ENCODE measurements at regions not wholly inside any gene's neighbourhood (a gene's known extent, or its start where the extent isn't known, plus 50 kb on each side); places are given as distances from the start of the nearest gene placed in this dataset.

DNA sequence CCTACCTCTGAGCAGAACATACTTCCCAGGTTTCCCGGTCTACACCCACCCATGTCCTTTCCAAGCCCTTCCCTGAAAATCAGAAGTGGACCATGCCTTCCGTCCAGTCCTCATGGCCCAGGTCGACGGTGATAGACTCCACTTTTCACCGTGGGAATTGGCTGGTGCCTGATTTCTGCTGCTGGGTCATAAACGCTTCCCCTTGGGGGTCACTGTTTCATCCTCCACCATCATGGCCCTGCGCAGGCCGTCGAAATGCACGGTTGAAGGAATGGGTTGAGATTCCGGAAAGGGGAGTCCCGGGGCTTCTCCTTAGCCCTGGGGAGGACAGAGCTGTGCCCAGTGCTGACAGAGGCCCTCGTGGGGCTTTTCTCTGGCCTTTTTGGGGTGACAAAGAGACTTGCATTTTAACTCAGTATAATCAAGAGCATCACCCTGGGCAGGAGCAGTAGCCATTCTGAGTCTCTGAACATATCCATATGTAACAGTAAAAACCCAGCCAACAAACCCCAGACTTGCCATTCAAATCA, 75.5 kb downstream of the SOX1 start:
- no peaks in the 10 kb centered on the region for H3K27me3 ChIP-seq
- H3K36me3 ChIP-seq = no peaks in the 10 kb centered on the region
- no peak for DNase-seq
- H3K9me3 ChIP-seq (replicated peaks) = no peaks in the 10 kb centered on the region
- no peak overlapping the region for H3K27ac ChIP-seq
- no peaks in the 10 kb centered on the region for H3K4me1 ChIP-seq
- no peak overlapping the region for H3K4me3 ChIP-seq

DNA sequence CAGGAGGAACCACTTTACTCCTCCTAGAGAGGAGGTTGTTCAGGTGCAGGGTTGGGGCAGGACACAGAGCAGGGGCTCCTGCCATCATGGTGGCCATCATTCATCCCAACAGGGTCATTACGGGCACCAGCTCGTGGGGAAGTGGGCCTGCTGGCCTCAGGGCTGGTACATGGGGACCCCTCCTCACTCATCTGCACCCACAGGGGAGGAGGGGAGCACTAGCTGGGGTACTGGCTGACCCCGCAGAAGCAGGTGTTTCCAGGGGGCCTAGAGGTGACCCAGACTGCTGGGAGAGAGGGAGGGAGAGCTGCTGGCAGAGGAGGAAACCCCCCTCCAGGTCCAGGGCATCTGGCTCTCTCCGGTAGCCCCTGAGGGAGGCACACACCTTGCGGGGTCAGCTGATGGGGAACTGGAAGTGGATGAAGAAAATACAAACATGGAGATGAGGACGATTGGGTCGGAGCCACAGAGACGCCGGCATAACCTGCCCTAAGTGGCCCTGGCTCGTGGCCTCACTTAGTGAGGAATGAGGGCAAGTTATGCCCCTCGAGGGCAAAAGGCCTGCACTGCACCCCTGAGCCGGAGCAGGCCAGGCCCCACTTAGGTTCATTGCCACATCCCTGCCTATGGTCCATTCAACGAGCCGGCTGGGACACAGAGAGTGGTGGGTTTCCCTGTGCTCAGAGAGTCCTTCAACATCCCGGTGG, 76.2 kb downstream of the SOX1 start:
- H3K27ac ChIP-seq = no peak overlapping the region
- DNase-seq = no peak
- no peak overlapping the region for H3K4me3 ChIP-seq
- H3K27me3 ChIP-seq = no peaks in the 10 kb centered on the region
- no peaks in the 10 kb centered on the region for H3K9me3 ChIP-seq (replicated peaks)
- no peaks in the 10 kb centered on the region for H3K36me3 ChIP-seq
- H3K4me1 ChIP-seq = no peaks in the 10 kb centered on the region

DNA sequence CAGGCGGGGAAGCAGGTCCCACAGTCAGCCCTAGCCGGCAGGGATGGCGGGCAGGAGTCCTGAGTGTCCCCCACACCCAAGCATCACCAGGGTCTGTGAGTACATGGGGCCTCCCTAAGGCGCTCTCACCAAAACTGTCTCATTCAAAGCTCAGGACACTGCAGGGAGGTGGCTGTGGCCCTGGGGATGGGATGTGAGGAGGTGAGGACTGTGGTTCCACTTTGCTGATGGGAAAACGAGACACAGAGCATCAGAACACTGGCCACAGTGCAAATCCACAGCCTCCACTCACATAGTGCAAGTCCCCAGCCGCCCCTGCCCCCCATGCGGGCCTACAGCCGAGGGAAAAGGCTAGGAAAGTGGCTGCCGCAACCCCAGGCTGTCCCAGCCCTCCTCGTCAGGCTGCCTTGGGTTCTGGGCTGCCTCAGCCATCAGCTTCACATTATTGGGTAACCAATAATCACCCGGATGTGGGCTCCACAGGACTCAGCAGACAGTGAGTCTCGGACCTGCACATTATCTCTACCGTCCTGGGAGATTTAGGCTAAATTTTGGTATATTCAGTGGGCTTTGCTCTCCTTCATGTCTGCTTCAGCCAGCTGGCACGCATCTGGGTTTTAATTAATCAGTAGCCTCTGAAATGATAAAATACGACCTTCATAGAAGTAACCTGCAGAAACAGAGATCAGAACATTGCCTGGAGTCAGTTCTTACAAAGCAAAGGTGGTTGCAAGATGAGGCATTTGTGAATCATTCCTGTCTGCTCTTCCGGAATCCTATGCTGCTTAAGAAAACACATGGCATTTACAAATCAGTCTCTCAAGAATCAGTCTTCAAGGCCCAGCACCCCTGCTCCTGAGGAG, 77.0 kb downstream of the SOX1 start:
- no peak for DNase-seq

DNA sequence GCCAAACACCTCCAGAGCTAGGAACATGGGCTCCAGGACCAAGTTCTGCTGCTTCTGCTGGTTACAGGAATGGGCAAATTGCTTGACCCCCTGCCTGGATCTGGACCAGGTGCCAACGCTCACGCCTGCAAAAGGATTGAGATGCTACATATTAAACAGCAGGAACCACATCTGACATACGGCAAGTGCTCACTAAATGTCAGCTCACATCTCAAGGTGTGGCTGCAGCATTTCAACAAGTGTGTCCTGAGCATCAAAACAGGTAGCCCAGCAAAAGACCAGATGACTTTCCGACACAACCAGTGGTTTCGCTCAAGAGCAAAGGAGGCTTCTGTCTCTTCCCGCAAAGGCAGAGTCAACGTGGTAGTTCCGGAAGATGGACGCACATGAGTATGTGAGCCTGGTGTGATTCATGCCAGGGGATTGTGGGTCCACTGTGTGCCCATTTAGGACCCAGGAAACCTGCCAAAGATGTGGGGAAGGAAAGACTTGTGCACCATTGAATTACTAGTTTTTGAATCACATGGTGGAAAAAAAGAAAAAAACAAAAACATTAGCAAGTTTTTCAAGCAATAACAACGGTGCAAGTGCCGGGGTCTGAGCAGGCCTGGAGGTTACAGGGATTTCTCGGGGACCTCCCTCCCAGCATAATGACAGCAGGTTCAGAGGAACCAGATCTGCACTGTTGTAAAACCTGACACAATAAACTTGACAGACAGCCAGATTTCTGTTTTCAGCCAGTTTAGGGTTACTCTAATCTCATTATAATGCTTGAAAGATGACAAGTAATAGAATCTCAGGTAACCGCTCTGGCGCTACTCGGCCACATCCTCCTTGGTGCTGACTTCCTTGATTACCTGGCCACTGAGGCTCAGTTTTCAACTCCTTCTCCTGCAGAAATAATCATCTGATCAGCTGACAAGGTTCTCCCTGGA, 77.9 kb downstream of the SOX1 start:
- H3K4me3 ChIP-seq = no peak overlapping the region
- H3K36me3 ChIP-seq = no peaks in the 10 kb centered on the region
- no peak for DNase-seq
- no peak overlapping the region for H3K27ac ChIP-seq
- no peaks in the 10 kb centered on the region for H3K4me1 ChIP-seq
- H3K27me3 ChIP-seq = no peaks in the 10 kb centered on the region
- H3K9me3 ChIP-seq (replicated peaks) = no peaks in the 10 kb centered on the region

More for the DNA sequence above, 77.0 kb downstream of the SOX1 start:
- Histone ChIP-seq H3K36me3 (no peaks in the 10 kb centered on the region), H3K9me3 (replicated peaks) (no peaks in the 10 kb centered on the region), H3K27ac (no peak overlapping the region), H3K4me3 (no peak overlapping the region), H3K27me3 (no peaks in the 10 kb centered on the region), H3K4me1 (no peaks in the 10 kb centered on the region)

DNA sequence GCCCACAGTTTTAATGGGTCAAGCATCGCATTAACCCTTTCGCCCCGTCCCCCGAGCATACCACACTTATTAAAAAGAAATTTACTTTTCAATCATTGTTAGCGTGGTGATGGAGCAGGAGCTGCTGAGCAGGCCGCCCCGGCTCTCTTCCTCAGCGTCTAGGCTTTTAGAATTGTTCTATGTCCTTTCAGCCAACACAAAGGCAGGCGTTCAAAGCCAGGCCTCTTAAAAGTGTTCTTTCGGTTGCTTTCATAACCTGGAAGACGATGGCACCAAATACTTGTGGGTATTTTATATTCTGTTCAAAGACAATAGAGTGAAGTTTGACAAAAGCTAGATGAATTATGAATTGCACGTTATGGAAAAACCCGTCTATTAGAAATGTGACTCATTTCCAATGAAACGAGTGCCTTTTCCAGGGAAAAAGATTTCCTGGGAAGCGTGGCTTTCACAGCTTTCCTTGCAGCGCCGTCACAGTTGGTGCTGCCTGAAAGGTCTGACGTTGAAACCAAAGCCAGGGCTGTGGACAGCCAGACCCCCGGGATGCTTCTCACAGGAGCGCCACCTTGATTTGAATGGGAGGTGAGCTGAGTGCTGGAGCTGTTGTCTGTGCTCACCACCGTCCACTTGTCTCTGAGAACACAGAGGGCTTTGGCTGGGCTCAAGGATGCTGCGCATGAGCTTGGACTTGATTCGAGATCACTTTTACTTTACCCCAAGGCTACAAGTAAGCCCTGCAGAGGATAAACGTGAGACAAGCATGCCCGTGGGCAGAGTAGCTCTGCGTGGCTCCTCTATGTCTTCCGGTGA, 78.8 kb downstream of the SOX1 start:
- Histone ChIP-seq H3K4me1 (no peaks in the 10 kb centered on the region), H3K27me3 (no peaks in the 10 kb centered on the region), H3K27ac (no peak overlapping the region), H3K4me3 (no peak overlapping the region), H3K36me3 (no peaks in the 10 kb centered on the region), H3K9me3 (replicated peaks) (no peaks in the 10 kb centered on the region)
- no peak for DNase-seq

DNA sequence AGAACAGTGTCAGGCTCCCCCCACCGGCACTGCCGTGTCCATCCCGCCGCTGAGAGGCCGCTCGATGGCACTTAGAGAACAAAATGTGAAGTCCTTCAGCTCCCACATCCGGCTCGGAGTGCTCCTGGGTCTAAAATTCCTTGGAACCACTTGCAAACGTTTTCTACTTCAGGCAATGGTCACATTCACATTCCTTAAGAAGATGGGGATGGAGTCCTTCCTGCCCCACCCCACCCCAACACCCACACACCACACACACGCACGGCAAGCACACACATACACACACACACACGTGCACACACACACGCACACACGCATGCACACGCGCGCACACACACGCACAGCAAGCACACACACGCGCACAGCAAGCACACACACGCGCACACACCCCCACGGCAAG, 83.4 kb downstream of the SOX1 start:
- H3K27ac ChIP-seq = no peak overlapping the region
- H3K4me3 ChIP-seq = no peak overlapping the region
- no peaks in the 10 kb centered on the region for H3K9me3 ChIP-seq (replicated peaks)
- H3K4me1 ChIP-seq = no peaks in the 10 kb centered on the region
- no peaks in the 10 kb centered on the region for H3K27me3 ChIP-seq
- no peak for DNase-seq
- H3K36me3 ChIP-seq = no peaks in the 10 kb centered on the region

DNA sequence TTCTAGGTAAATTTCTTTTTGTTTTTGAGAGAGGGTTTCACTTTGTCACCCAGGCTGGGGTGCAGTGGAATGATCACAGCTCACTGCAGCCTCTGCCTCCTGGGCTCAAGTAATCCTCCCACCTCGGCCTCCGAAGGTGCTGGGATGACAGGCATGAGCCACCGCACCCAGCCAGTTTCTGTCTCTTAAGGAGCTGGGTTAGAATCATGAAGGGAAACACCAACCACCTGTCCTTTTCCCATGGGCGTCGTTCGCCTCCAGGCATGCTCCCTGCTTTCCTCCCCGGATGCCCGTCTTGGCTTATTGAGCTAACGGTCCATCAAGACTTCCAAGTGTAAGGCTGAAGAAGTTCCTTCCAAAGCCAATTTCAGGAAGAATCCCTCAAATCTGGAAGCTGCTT, 85.9 kb downstream of the SOX1 start:
- H3K4me3 ChIP-seq = no peak overlapping the region
- H3K36me3 ChIP-seq = no peaks in the 10 kb centered on the region
- no peak overlapping the region for H3K27ac ChIP-seq
- no peak for DNase-seq
- H3K4me1 ChIP-seq = no peaks in the 10 kb centered on the region
- H3K9me3 ChIP-seq (replicated peaks) = no peaks in the 10 kb centered on the region
- no peaks in the 10 kb centered on the region for H3K27me3 ChIP-seq

DNA sequence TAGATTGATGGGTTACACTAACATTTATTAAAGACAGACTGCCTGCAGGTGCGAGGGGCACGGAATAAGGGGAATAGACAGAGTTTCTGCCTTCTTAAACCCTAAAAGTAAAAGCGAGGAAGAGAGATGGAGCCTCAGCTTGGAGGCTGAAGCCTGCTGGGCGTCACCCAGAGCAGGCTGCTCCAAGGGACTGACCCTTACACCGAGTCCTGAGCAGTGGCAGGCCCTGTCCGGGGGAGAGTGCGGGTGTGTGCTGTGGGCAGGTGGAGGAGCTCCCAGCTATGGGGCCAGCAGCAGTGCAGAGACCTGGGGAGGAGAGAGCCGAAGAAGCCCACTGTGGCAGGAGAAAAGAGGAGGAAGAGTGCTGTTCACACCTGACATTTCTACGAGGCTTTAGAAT, 86.4 kb downstream of the SOX1 start:
- Histone ChIP-seq H3K27ac (no peak overlapping the region), H3K9me3 (replicated peaks) (no peaks in the 10 kb centered on the region), H3K27me3 (no peaks in the 10 kb centered on the region), H3K4me1 (no peaks in the 10 kb centered on the region), H3K36me3 (no peaks in the 10 kb centered on the region), H3K4me3 (no peak overlapping the region)
- DNase-seq = no peak

DNA sequence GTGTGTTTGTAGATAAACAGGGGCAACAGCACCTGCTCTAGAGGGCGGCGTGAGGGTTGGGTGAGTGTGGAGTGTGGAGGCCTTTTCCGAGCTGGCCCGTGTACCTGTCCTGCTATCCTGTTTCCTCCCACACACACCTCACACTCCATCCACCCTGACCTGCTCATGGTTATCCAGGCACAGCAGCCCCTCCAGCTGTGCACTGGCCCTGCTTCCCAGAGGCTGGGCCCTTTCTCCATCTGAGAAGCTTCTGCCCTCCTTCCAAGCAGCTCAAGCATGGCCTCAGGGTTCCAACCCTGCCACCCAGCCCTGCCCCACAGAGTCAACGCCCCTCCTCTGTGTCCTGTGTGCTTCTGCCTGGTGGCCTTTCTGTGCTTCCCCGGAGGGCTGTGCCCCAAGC, 86.9 kb downstream of the SOX1 start:
- Histone ChIP-seq H3K27me3 (no peaks in the 10 kb centered on the region), H3K36me3 (no peaks in the 10 kb centered on the region), H3K9me3 (replicated peaks) (no peaks in the 10 kb centered on the region), H3K27ac (no peak overlapping the region), H3K4me3 (no peak overlapping the region), H3K4me1 (no peaks in the 10 kb centered on the region)
- DNase-seq = no peak

DNA sequence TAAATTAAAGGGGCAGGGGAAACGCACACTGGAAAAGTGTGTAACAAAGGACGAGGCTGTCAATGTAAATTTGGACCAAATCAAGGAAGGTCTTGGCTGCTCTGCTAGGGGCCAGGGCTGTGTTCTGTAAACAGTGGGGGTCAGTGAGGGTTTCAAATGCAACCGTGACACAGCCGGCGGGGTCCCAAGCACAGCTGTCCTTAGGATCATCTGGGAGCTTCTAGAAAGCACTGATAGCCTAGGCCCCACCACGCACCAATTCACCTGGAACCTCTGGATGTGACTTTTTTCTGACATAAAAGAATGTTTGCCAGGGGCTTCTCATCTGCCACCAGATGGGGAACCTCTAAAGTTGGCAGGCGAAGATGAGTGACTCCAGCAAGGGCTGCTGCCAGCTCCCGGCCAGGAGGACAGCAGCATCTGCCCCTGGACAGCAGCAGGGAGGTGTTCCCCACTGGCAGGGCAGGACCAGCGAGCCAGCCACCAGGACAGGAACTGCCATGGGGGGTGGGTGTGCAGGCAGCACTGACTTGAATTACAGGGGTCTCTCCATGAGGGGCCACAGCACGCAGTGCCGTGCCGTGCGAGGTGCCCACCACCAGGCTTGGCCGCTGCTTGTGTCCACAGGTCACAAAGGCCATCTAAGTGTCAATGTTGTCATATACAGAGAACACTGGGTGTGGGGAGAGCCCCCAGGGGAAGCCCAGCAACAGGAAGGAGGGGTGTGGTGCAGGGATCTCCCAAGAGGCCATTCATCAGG, 87.5 kb downstream of the SOX1 start:
- DNase-seq = no peak
- no peaks in the 10 kb centered on the region for H3K36me3 ChIP-seq

DNA sequence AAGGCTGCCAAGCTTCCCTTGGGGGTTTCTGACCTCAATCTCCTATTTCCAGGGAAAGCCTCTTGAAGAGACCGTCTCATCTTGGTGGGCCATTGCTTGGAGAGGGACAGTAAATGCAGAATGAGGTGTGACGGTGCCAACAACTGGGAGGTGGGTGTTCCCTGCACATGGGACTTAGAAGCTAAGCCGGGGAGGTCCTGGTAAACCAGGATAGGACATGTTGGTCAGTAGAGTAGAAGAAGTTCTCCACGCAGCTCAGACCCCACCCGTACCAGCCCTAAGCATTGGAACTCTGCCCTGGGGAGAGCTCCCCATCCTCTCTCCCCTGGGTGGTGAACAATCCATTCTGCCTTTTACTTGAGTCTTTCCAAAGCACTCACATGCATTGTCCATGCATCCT, 92.0 kb downstream of the SOX1 start:
- Histone ChIP-seq H3K4me1 (no peaks in the 10 kb centered on the region), H3K27ac (no peak overlapping the region), H3K4me3 (no peak overlapping the region), H3K9me3 (replicated peaks) (no peaks in the 10 kb centered on the region), H3K27me3 (peaks cover 3% of the 10 kb centered on the region; the same call in 1 of the 2 replicates), H3K36me3 (no peaks in the 10 kb centered on the region)
- no peak for DNase-seq

More for the DNA sequence above, 87.5 kb downstream of the SOX1 start:
- Histone ChIP-seq H3K9me3 (replicated peaks) (no peaks in the 10 kb centered on the region), H3K4me1 (no peaks in the 10 kb centered on the region), H3K27ac (no peak overlapping the region), H3K4me3 (no peak overlapping the region), H3K27me3 (no peaks in the 10 kb centered on the region)

DNA sequence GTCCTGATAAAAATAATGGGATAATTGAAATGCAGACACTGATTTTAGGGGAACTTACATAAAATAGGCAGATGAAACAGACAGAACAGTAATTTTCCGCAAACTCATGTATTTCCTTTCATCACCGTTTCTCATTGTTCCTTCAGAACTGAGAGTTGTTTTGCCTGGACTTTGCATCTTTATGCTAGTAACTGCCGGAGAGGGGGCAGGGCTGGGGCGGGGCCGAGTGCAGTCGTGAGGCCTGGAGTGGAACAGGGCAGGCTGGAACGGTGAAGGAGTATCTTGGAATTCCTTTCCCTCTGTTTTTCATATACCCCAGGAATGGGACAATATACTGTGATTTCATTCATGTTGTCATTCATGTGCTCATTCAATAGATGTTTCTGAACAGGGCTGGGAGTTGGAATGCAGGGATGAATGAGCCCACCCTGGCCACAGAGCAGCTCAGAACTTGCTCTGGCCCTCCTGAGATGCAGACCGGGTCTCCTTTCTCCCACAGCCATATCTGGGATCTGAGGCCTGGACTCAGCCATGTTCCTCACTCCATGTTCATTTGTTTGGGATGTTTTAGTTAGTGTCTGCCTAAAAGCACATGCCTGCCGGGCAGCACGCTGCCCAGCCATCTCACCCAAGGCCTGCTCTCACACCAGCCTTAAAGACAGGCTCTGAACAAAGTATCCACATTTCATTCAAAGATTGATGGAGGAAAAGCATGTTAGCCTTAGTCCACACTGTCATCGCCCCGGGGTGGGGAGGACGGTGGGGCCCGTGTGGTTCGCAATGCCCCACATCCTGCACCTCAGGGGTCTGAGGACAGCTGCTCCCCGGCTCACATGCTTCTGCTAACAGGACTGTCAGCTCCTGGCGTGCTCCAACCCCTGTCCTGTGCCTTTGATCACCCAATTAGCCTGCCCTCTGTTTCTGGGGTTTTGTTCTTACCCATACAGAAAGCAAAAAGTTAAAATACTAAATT, 92.9 kb downstream of the SOX1 start:
- Histone ChIP-seq H3K36me3 (no peaks in the 10 kb centered on the region), H3K4me1 (no peaks in the 10 kb centered on the region), H3K27ac (no peak overlapping the region), H3K27me3 (peaks cover 3% of the 10 kb centered on the region; the same call in 1 of the 2 replicates), H3K9me3 (replicated peaks) (no peaks in the 10 kb centered on the region), H3K4me3 (no peak overlapping the region)
- DNase-seq = no peak
